ENCODE measurements at regions not wholly inside any gene's neighbourhood (a gene's known extent, or its start where the extent isn't known, plus 50 kb on each side); places are given as distances from the start of the nearest gene placed in this dataset.

GRCh38 chr7:52009181-52009580, 692.6 kb upstream of the COBL start:
- 50 to 56% methylated on average over 1 of the region's 1 CpG for WGBS, 2 donors
- H3K4me1 ChIP-seq, result no peaks in the 10 kb centered on the region
- ATAC-seq (no peak), DNase-seq (no peak)
- H3K9me3 ChIP-seq, result peaks cover 0 to 2% (median 0%) of the 10 kb centered on the region in 11 donors
- H3K27me3 ChIP-seq, result no peaks in the 10 kb centered on the region
- TF ChIP-seq CTCF (IDR thresholded peaks at IDR 0.05), result no peak
- H3K4me3 ChIP-seq, result no peak overlapping the region
- intact Hi-C loops (cut with DNase I), result no loop called here
- H3K36me3 ChIP-seq, result no peaks in the 10 kb centered on the region
- H3K27ac ChIP-seq, result no peak overlapping the region

- DNase-seq (no peak), ATAC-seq (no peak)
- Histone ChIP-seq H3K4me1 (no peaks in the 10 kb centered on the region), H3K27me3 (no peaks in the 10 kb centered on the region), H3K36me3 (no peaks in the 10 kb centered on the region), H3K27ac (no peak overlapping the region), H3K9me3 (no peaks in the 10 kb centered on the region), H3K4me3 (no peak overlapping the region)
- WGBS, 2 donors, result 77 to 82% methylated on average over 1 of the region's 1 CpG
- intact Hi-C loops (cut with DNase I), result no loop called here
- TF ChIP-seq CTCF (IDR thresholded peaks at IDR 0.05), result no peak
These were observed 690.1 kb upstream of the COBL start for GRCh38 chr7:52006674-52007073.

- ATAC-seq, result no peak
- intact Hi-C loops (cut with DNase I), result no loop called here
- no peak overlapping the region for H3K27ac ChIP-seq
- no peaks in the 10 kb centered on the region for H3K9me3 ChIP-seq
- WGBS, 2 donors, result 59 to 62% methylated on average over 4 of the region's 4 CpGs
- H3K4me3 ChIP-seq, result no peak overlapping the region
- no peaks in the 10 kb centered on the region for H3K36me3 ChIP-seq
- no peaks in the 10 kb centered on the region for H3K27me3 ChIP-seq
- no peak for DNase-seq
- no peaks in the 10 kb centered on the region for H3K4me1 ChIP-seq
- TF ChIP-seq CTCF (IDR thresholded peaks at IDR 0.05), result no peak
These were observed 689.0 kb upstream of the COBL start for GRCh38 chr7:52005613-52006012.

GRCh38 chr7:51995596-51996179, 679.1 kb upstream of the COBL start:
- 32 to 63% methylated on average over 2 of the region's 2 CpGs for WGBS, 2 donors
- Histone ChIP-seq H3K27ac (no peak overlapping the region), H3K4me1 (no peaks in the 10 kb centered on the region), H3K27me3 (no peaks in the 10 kb centered on the region), H3K9me3 (peaks cover 0 to 32% (median 8%) of the 10 kb centered on the region in 11 donors), H3K36me3 (no peaks in the 10 kb centered on the region), H3K4me3 (no peak overlapping the region)
- TF ChIP-seq CTCF (IDR thresholded peaks at IDR 0.05), result no peak
- intact Hi-C loops (cut with DNase I), result no loop called here
- DNase-seq (no peak), ATAC-seq (peak in 1 of 8 donors; percentile 12)

All from heart right ventricle (tissue), 16 donors.